Tibial nerve (tissue), 3 donors: ENCODE measurements at regions not wholly inside any gene's neighbourhood (a gene's known extent, or its start where the extent isn't known, plus 50 kb on each side); places are given as distances from the start of the nearest gene placed in this dataset.

Experiments used
- CTCF ChIP-seq, 5 experiments: fragments of 200-600 bp in 3 of 5; fragments of 450-650 bp in 2 of 5; sonication (generic) in 3 of 5; IDR thresholded peaks; one replicate each; pipeline ENCODE4 v1.5.1; 2016 to 2019; ENCODE audit warnings: antibody characterized with exemption in 5 of 5, mild to moderate bottlenecking in 3 of 5, moderate library complexity in 2 of 5
- POLR2A ChIP-seq, 2 donors: fragments of 450-650 bp; IDR thresholded peaks; one replicate each; pipeline ENCODE4 v1.6.1; 2017; ENCODE audit warnings: antibody characterized with exemption in 2 of 2, mild to moderate bottlenecking in 2 of 2, moderate library complexity in 2 of 2

DNA sequence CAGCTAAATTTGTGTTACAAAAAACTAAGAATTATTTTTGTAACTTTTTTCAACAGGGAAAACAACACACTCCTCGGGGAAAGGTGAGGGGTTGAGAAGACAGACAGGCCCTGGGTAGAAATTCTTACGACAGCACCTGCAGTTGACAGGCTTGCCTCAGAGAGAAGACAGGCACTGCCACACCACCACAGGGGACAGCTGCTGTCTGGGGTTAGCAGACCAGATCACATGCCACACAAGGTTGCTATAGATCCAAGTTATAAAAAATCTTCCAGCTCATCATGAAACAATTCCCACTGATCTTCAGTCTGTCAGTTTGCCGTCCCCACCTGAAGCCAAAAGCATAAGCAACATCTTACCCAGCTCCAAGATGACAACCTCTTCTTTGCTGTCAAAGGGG, 143.2 kb upstream of the ZCCHC13 start:
- TF ChIP-seq CTCF (IDR thresholded peaks at IDR 0.05): no peak
- no peak for TF ChIP-seq POLR2A (IDR thresholded peaks at IDR 0.05)
